22Rv1 (cell line): ENCODE measurements at regions not wholly inside any gene's neighbourhood (a gene's known extent, or its start where the extent isn't known, plus 50 kb on each side); places are given as distances from the start of the nearest gene placed in this dataset.

Source experiments
- H3K27ac ChIP-seq: fragments of 450-650 bp; 2 replicates; pipeline ENCODE4 v1.5.1; 2017
- ZFX ChIP-seq: fragments of 450-650 bp; IDR thresholded peaks from 2 replicates; pipeline ENCODE4 v1.6.1; 2017; ENCODE audit warnings: antibody characterized with exemption, borderline replicate concordance
- TF ChIP-seq, protein P1 (sequence below): fragments of 450-650 bp; IDR thresholded peaks from 2 replicates; pipeline ENCODE4 v1.5.1; 2017; ENCODE audit warnings: mild to moderate bottlenecking

DNA sequence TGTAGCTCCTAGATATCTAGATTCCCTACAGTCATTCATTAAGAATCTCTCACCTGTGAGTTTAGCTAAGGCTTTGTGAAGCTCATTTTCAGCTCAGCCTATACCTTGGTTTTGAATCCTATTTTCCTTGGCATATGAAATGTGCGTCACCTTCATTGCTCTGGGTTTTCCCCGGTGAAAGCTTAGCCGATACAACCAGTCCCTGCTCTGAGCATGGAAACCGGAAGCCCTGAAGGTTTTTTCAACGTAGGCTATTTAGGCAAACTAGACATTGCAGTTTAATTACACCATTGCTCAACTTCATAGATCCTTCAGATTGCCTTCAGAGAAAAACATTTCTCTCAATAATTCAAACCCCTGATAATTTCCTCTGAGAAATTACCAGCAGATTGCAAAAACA is 206.8 kb upstream of the TPRG1 start:
- H3K27ac ChIP-seq: no peak overlapping the region
- TF ChIP-seq, protein P1, sequence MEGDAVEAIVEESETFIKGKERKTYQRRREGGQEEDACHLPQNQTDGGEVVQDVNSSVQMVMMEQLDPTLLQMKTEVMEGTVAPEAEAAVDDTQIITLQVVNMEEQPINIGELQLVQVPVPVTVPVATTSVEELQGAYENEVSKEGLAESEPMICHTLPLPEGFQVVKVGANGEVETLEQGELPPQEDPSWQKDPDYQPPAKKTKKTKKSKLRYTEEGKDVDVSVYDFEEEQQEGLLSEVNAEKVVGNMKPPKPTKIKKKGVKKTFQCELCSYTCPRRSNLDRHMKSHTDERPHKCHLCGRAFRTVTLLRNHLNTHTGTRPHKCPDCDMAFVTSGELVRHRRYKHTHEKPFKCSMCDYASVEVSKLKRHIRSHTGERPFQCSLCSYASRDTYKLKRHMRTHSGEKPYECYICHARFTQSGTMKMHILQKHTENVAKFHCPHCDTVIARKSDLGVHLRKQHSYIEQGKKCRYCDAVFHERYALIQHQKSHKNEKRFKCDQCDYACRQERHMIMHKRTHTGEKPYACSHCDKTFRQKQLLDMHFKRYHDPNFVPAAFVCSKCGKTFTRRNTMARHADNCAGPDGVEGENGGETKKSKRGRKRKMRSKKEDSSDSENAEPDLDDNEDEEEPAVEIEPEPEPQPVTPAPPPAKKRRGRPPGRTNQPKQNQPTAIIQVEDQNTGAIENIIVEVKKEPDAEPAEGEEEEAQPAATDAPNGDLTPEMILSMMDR: no peak
- no peak for TF ChIP-seq ZFX

DNA sequence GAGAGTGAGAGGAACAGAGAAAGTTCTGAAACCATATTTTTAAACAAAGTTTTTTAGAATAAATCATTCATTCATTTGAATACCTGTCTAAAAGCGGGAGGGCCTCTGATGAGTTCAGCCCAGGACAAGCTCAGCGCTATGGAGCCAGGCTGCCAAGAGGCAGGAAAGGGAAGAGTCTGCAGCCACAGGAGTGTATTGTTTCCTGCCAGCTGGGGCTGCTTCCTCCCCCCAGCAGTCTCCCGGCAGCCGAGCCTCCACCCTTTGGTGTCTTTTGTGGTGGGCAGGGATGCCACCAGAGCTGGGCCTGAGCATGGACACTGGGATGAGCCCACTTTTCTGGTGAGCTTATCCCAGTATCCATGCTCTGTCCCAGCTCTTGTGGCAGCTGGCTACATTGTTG is 199.5 kb upstream of the TPRG1 start:
- H3K27ac ChIP-seq: no peak overlapping the region
- TF ChIP-seq, protein P1: no peak
- no peak for TF ChIP-seq ZFX

DNA sequence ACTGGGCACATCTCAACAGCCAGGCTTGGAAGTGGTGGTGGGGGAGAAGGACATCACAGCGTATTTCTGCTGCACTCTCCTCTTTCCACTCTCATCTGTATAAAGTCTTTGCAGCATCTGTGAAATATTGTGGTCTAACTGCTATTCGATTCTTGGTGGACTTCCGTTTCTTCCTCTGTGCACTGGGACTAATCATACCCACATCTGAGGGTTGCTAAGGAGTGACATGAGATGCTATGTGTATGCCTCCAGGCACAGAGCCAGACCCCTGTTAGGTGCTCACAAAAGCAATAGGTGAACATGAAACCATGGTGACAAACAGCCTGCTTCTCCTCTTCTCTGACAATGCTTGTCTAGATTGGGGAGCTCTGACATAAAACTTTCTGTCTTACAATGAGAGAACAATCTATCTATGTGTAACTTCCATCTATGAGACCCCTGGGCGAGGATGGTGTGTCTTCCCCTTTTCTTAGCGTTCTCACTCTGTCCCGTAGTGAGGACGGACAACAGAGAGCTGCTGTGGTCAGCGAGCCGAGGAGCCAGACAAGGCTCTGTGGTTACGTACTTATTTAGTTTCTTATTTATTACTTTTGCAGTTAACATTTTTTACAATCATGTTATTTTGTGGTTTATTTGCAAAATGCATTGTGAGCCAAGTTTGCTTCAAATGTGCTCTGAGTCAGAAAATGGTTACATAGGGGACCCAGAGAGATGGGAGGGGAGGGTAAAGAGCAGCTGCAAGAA is 196.7 kb upstream of the TPRG1 start:
- no peak overlapping the region for H3K27ac ChIP-seq
- TF ChIP-seq ZFX: no peak
- TF ChIP-seq, protein P1: no peak

DNA sequence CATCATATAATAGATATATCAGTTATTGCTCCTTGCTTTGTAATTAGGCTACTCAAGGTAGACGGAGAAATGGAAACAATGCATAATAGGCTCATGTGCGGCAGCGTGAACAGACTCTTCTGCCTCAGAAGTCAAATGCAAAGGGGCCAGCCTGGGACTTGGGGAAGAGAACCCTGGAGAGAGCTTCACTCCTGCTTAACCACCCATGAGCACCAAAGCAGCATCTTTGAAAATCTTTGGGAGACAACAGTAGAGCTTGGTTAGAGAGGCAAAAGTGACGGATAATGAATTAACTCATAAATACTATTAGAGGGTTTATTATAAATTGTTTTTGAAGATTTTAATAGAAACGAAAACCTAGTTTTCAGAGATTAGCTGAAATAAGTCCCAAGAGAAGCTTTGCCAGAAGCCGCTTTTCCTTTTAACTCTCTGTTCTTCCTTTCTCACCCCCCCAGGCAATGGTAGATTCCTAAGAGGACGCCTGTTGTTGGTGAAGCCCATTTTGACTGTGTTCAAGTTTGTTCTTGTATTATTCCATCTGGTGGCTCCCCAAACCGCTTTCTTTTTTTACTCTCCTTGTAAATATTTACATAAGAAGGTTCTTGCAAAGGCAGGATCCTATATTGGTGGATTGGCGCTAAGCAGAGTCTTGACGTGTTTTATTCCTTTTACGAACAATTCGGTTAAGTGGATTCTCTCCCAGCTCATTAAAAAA is 196.0 kb upstream of the TPRG1 start:
- no peak for TF ChIP-seq ZFX
- TF ChIP-seq, protein P1: no peak
- H3K27ac ChIP-seq: no peak overlapping the region

DNA sequence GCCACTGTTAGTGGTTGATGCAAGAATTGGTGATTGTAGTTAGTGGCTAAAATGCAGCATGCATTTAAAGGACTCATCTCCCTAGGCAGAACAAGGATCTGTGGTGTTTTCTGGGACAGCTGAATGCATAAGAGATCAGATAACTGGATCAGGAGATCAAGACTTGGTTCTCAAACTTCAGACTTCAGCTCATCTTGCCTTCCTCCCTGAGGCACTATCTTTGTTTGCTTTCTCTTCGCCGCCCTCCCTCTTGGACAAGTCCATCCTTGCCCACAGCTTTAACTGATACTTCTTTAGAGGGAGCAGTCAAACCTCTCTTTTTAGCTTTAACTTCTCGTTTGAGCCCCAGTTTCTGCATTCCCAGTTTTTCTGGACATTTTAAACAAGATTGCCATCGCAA is 195.4 kb upstream of the TPRG1 start:
- TF ChIP-seq, protein P1: no peak
- TF ChIP-seq ZFX: no peak
- H3K27ac ChIP-seq: no peak overlapping the region

DNA sequence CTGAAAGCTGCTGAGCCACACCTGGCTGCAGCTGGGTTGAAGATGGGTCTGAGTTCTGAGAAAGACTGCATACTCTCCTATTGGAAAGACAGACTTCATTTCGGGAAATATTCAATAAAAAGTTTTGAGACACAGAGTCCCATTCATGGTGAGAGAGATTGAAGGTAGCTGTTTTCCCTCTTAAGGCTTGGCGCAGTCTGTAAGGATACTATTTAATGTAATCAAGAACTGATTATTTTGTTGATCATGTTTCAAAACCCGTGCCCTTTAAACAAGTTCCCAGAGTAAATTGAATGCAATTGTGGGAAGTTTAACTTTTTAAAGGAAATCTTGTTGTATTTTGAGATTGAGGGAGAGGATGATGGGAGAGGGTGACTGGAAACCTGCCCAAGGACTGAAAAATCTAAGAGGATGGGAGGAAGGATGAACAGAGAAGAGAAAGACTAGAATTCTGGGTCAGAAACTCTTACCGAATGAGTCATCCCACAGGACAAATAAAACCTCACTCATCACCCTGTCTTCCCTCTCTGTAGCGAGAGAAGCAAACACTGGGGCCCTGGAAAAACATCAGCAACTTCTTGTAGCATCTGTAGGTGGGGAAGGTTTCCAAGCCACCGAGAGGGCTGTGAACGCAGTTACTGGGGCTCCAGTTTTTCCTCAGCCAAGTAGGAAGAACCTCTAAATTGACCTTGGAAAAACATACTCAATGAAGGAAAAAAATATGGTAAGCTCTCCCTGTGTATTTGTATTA is 193.2 kb upstream of the TPRG1 start:
- H3K27ac ChIP-seq: no peak overlapping the region
- TF ChIP-seq, protein P1: no peak
- no peak for TF ChIP-seq ZFX
